ENCODE measurements at regions not wholly inside any gene's neighbourhood (a gene's known extent, or its start where the extent isn't known, plus 50 kb on each side); places are given as distances from the start of the nearest gene placed in this dataset.
A peak's percentile ranks its signal among the peaks of the same experiment; 100 is the strongest.

- Histone ChIP-seq H3K27me3 (replicated peaks; ENCODE audit: control insufficient read depth, insufficient read depth, low read length) (no peaks in the 10 kb centered on the region), H3K4me1 (ENCODE audit: control insufficient read depth, insufficient read depth, low read length) (no peaks in the 10 kb centered on the region), H3K9me3 (ENCODE audit: control insufficient read depth, low read length) (no peaks in the 10 kb centered on the region), H3K36me3 (ENCODE audit: control insufficient read depth, insufficient read depth, low read length, severe bottlenecking) (no peaks in the 10 kb centered on the region), H3K4me3 (ENCODE audit: low read length) (no peak overlapping the region), H3K9ac (ENCODE audit: low read length) (no peak overlapping the region)
- no peak for DNase-seq (ENCODE audit: low read depth)
Observed at GRCh38 chr15:94815110-94815731, 583.9 kb downstream of the MCTP2 start.

- Histone ChIP-seq H3K4me3 (ENCODE audit: low read length) (no peak overlapping the region), H3K9me3 (ENCODE audit: control insufficient read depth, low read length) (no peaks in the 10 kb centered on the region), H3K4me1 (ENCODE audit: control insufficient read depth, insufficient read depth, low read length) (no peaks in the 10 kb centered on the region), H3K27me3 (replicated peaks; ENCODE audit: control insufficient read depth, insufficient read depth, low read length) (no peaks in the 10 kb centered on the region), H3K9ac (ENCODE audit: low read length) (no peak overlapping the region), H3K36me3 (ENCODE audit: control insufficient read depth, insufficient read depth, low read length, severe bottlenecking) (no peaks in the 10 kb centered on the region)
- DNase-seq (ENCODE audit: low read depth) = no peak
Observed at GRCh38 chr15:94815914-94816313, 584.6 kb downstream of the MCTP2 start.

GRCh38 chr15:94829887-94830884, 598.8 kb downstream of the MCTP2 start:
- Histone ChIP-seq H3K9ac (ENCODE audit: low read length) (no peak overlapping the region), H3K27me3 (replicated peaks; ENCODE audit: control insufficient read depth, insufficient read depth, low read length) (no peaks in the 10 kb centered on the region), H3K36me3 (ENCODE audit: control insufficient read depth, insufficient read depth, low read length, severe bottlenecking) (no peaks in the 10 kb centered on the region), H3K4me3 (ENCODE audit: low read length) (no peak overlapping the region), H3K4me1 (ENCODE audit: control insufficient read depth, insufficient read depth, low read length) (no peaks in the 10 kb centered on the region), H3K9me3 (ENCODE audit: control insufficient read depth, low read length) (no peaks in the 10 kb centered on the region)
- DNase-seq (ENCODE audit: low read depth) = no peak

- Histone ChIP-seq H3K4me1 (ENCODE audit: control insufficient read depth, insufficient read depth, low read length) (no peaks in the 10 kb centered on the region), H3K9ac (ENCODE audit: low read length) (no peak overlapping the region), H3K4me3 (ENCODE audit: low read length) (no peak overlapping the region), H3K36me3 (ENCODE audit: control insufficient read depth, insufficient read depth, low read length, severe bottlenecking) (no peaks in the 10 kb centered on the region), H3K9me3 (ENCODE audit: control insufficient read depth, low read length) (no peaks in the 10 kb centered on the region), H3K27me3 (replicated peaks; ENCODE audit: control insufficient read depth, insufficient read depth, low read length) (no peaks in the 10 kb centered on the region)
- DNase-seq (ENCODE audit: low read depth) = no peak
Observed at GRCh38 chr15:94834000-94834399, 602.6 kb downstream of the MCTP2 start.

GRCh38 chr15:94834494-94834893, 603.1 kb downstream of the MCTP2 start:
- DNase-seq (ENCODE audit: low read depth) = no peak
- H3K36me3 ChIP-seq (ENCODE audit: control insufficient read depth, insufficient read depth, low read length, severe bottlenecking) = no peaks in the 10 kb centered on the region
- H3K9me3 ChIP-seq (ENCODE audit: control insufficient read depth, low read length) = no peaks in the 10 kb centered on the region
- no peaks in the 10 kb centered on the region for H3K27me3 ChIP-seq (replicated peaks; ENCODE audit: control insufficient read depth, insufficient read depth, low read length)
- H3K9ac ChIP-seq (ENCODE audit: low read length) = no peak overlapping the region
- H3K4me1 ChIP-seq (ENCODE audit: control insufficient read depth, insufficient read depth, low read length) = no peaks in the 10 kb centered on the region
- H3K4me3 ChIP-seq (ENCODE audit: low read length) = no peak overlapping the region

- peaks cover 4% of the 10 kb centered on the region for H3K4me1 ChIP-seq (ENCODE audit: control insufficient read depth, insufficient read depth, low read length)
- no peaks in the 10 kb centered on the region for H3K36me3 ChIP-seq (ENCODE audit: control insufficient read depth, insufficient read depth, low read length, severe bottlenecking)
- no peak overlapping the region for H3K9ac ChIP-seq (ENCODE audit: low read length)
- no peaks in the 10 kb centered on the region for H3K27me3 ChIP-seq (replicated peaks; ENCODE audit: control insufficient read depth, insufficient read depth, low read length)
- H3K9me3 ChIP-seq (ENCODE audit: control insufficient read depth, low read length) = no peaks in the 10 kb centered on the region
- no peak for DNase-seq (ENCODE audit: low read depth)
- no peak overlapping the region for H3K4me3 ChIP-seq (ENCODE audit: low read length)
Observed at GRCh38 chr15:94838281-94838680, 606.9 kb downstream of the MCTP2 start.

GRCh38 chr15:94840794-94841783, 609.7 kb downstream of the MCTP2 start:
- no peak for DNase-seq (ENCODE audit: low read depth)
- H3K9ac ChIP-seq (ENCODE audit: low read length) = peak overlapping the region; percentile 2
- no peaks in the 10 kb centered on the region for H3K9me3 ChIP-seq (ENCODE audit: control insufficient read depth, low read length)
- H3K4me1 ChIP-seq (ENCODE audit: control insufficient read depth, insufficient read depth, low read length) = peaks cover 4% of the 10 kb centered on the region
- H3K36me3 ChIP-seq (ENCODE audit: control insufficient read depth, insufficient read depth, low read length, severe bottlenecking) = no peaks in the 10 kb centered on the region
- no peak overlapping the region for H3K4me3 ChIP-seq (ENCODE audit: low read length)
- H3K27me3 ChIP-seq (replicated peaks; ENCODE audit: control insufficient read depth, insufficient read depth, low read length) = no peaks in the 10 kb centered on the region

- no peak overlapping the region for H3K4me3 ChIP-seq (ENCODE audit: low read length)
Observed at GRCh38 chr15:94843060-94843459, 611.7 kb downstream of the MCTP2 start.

GRCh38 chr15:94844198-94844537, 612.8 kb downstream of the MCTP2 start:
- H3K9me3 ChIP-seq (ENCODE audit: control insufficient read depth, low read length) = peaks cover 2% of the 10 kb centered on the region
- H3K4me1 ChIP-seq (ENCODE audit: control insufficient read depth, insufficient read depth, low read length) = peaks cover 4% of the 10 kb centered on the region
- no peak overlapping the region for H3K9ac ChIP-seq (ENCODE audit: low read length)
- DNase-seq (ENCODE audit: low read depth) = no peak
- no peaks in the 10 kb centered on the region for H3K27me3 ChIP-seq (replicated peaks; ENCODE audit: control insufficient read depth, insufficient read depth, low read length)
- H3K36me3 ChIP-seq (ENCODE audit: control insufficient read depth, insufficient read depth, low read length, severe bottlenecking) = no peaks in the 10 kb centered on the region
- no peak overlapping the region for H3K4me3 ChIP-seq (ENCODE audit: low read length)

More at GRCh38 chr15:94843060-94843459, 611.7 kb downstream of the MCTP2 start:
- Histone ChIP-seq H3K9me3 (ENCODE audit: control insufficient read depth, low read length) (peaks cover 2% of the 10 kb centered on the region), H3K27me3 (replicated peaks; ENCODE audit: control insufficient read depth, insufficient read depth, low read length) (no peaks in the 10 kb centered on the region), H3K4me1 (ENCODE audit: control insufficient read depth, insufficient read depth, low read length) (peaks cover 4% of the 10 kb centered on the region), H3K36me3 (ENCODE audit: control insufficient read depth, insufficient read depth, low read length, severe bottlenecking) (no peaks in the 10 kb centered on the region), H3K9ac (ENCODE audit: low read length) (no peak overlapping the region)
- DNase-seq (ENCODE audit: low read depth) = no peak

GRCh38 chr15:94844538-94845389, 613.4 kb downstream of the MCTP2 start:
- Histone ChIP-seq H3K36me3 (ENCODE audit: control insufficient read depth, insufficient read depth, low read length, severe bottlenecking) (no peaks in the 10 kb centered on the region), H3K9me3 (ENCODE audit: control insufficient read depth, low read length) (peaks cover 5% of the 10 kb centered on the region), H3K27me3 (replicated peaks; ENCODE audit: control insufficient read depth, insufficient read depth, low read length) (no peaks in the 10 kb centered on the region), H3K9ac (ENCODE audit: low read length) (peak overlapping the region; percentile 41), H3K4me1 (ENCODE audit: control insufficient read depth, insufficient read depth, low read length) (peaks cover 4% of the 10 kb centered on the region), H3K4me3 (ENCODE audit: low read length) (no peak overlapping the region)
- DNase-seq (ENCODE audit: low read depth) = peak; percentile 2

Data from adipocyte (in vitro differentiated cells).